Trophoblast cell (in vitro differentiated cells and primary cell): ENCODE measurements at regions not wholly inside any gene's neighbourhood (a gene's known extent, or its start where the extent isn't known, plus 50 kb on each side); places are given as distances from the start of the nearest gene placed in this dataset.

Experiments used
- DNase-seq, 2 donors: peaks; one replicate each; pipeline ENCODE4 v3.0.0-alpha.2; 2016
- H2AFZ ChIP-seq: 2 replicates; pipeline ENCODE4 v1.6.1; 2013; ENCODE audit warnings: low read length, moderate library complexity, mild to moderate bottlenecking; ENCODE audit not compliant: insufficient read depth, poor library complexity
- H2AK5ac ChIP-seq: 2 replicates; pipeline ENCODE4 v1.6.1; 2013; ENCODE audit warnings: mild to moderate bottlenecking, low read length
- H2BK120ac ChIP-seq: 2 replicates; pipeline ENCODE4 v1.6.1; 2013; ENCODE audit warnings: low read length, mild to moderate bottlenecking, moderate library complexity; ENCODE audit not compliant: insufficient read depth, poor library complexity
- H2BK12ac ChIP-seq: 2 replicates; pipeline ENCODE4 v1.6.1; 2013; ENCODE audit warnings: mild to moderate bottlenecking, low read length, moderate library complexity
- H2BK5ac ChIP-seq: 2 replicates; pipeline ENCODE4 v1.6.1; 2013; ENCODE audit warnings: low read length, low read depth, moderate library complexity, mild to moderate bottlenecking; ENCODE audit not compliant: poor library complexity
- H3K14ac ChIP-seq: 2 replicates; pipeline ENCODE4 v1.6.1; 2013; ENCODE audit warnings: mild to moderate bottlenecking, low read length
- H3K18ac ChIP-seq: 2 replicates; pipeline ENCODE4 v1.6.1; 2013; ENCODE audit warnings: mild to moderate bottlenecking, low read length
- H3K23ac ChIP-seq: 2 replicates; pipeline ENCODE4 v1.6.1; 2013; ENCODE audit warnings: low read length
- H3K27ac ChIP-seq: 2 replicates; pipeline ENCODE4 v1.5.1; 2013; ENCODE audit warnings: low read depth, mild to moderate bottlenecking, inconsistent platforms, low read length, moderate library complexity
- H3K27me3 ChIP-seq: 2 replicates; pipeline ENCODE4 v1.6.1; 2013; ENCODE audit warnings: inconsistent platforms, mild to moderate bottlenecking, low read length, moderate library complexity; ENCODE audit not compliant: insufficient read depth
- H3K36me3 ChIP-seq, 2 experiments: 1 replicate in 1 of 2; 2 replicates in 1 of 2; pipeline ENCODE4 v1.6.1; 2013; ENCODE audit warnings: low read length in 2 of 2, mild to moderate bottlenecking in 2 of 2, moderate library complexity in 1 of 2; ENCODE audit not compliant: insufficient read depth in 2 of 2, control insufficient read depth in 1 of 2
- H3K4ac ChIP-seq: 2 replicates; pipeline ENCODE4 v1.6.1; 2013; ENCODE audit warnings: low read depth, mild to moderate bottlenecking, low read length, moderate library complexity
- H3K4me1 ChIP-seq, 2 experiments: 1 replicate in 1 of 2; 2 replicates in 1 of 2; pipeline ENCODE4 v1.6.1; 2013; ENCODE audit warnings: low read length in 2 of 2, mild to moderate bottlenecking in 2 of 2, moderate library complexity in 1 of 2; ENCODE audit not compliant: insufficient read depth in 2 of 2, control insufficient read depth in 1 of 2
- H3K4me2 ChIP-seq: 2 replicates; pipeline ENCODE4 v1.6.1; 2013; ENCODE audit warnings: inconsistent platforms, mild to moderate bottlenecking, low read length, moderate library complexity
- H3K4me3 ChIP-seq: 2 replicates; pipeline ENCODE4 v1.5.1; 2013; ENCODE audit warnings: mild to moderate bottlenecking, low read depth, low read length, inconsistent platforms
- H3K79me1 ChIP-seq: one replicate; pipeline ENCODE4 v1.6.1; 2013; ENCODE audit warnings: low read length
- H3K79me2 ChIP-seq: 2 replicates; pipeline ENCODE4 v1.6.1; 2013; ENCODE audit warnings: low read length, mild to moderate bottlenecking; ENCODE audit not compliant: control insufficient read depth, insufficient read depth, poor library complexity
- H3K9ac ChIP-seq: 2 replicates; pipeline ENCODE4 v1.6.1; 2013; ENCODE audit warnings: mild to moderate bottlenecking, low read length
- H3K9me3 ChIP-seq: 2 replicates; pipeline ENCODE4 v1.6.1; 2013; ENCODE audit warnings: low read depth, mild to moderate bottlenecking, control low read depth, inconsistent platforms, low read length; ENCODE audit not compliant: insufficient read depth
- H4K12ac ChIP-seq: 2 replicates; pipeline ENCODE4 v1.6.1; 2013; ENCODE audit warnings: low read depth, mild to moderate bottlenecking, low read length, moderate library complexity
- H4K8ac ChIP-seq: 2 replicates; pipeline ENCODE4 v1.6.1; 2013; ENCODE audit warnings: low read depth, mild to moderate bottlenecking, low read length, moderate library complexity
- H4K91ac ChIP-seq: one replicate; pipeline ENCODE4 v1.6.1; 2013; ENCODE audit warnings: low read depth, mild to moderate bottlenecking, low read length, moderate library complexity
- WGBS: extraction: QIAGEN DNeasy Blood & Tissue Kit; methylation state at CpG from one replicate; pipeline ENCODE4 v1.1.7; 2013; ENCODE audit warnings: missing lambda C conversion rate; ENCODE audit not compliant: insufficient read length, insufficient coverage; ENCODE audit errors: extremely low coverage; 5-methylcytosine and 5-hydroxymethylcytosine counted together

GRCh38 chrX:35392232-35392631 is 405.9 kb upstream of the MAGEB16 start:
- Histone ChIP-seq H3K18ac (no peak overlapping the region), H2BK12ac (no peak overlapping the region), H4K91ac (no peak overlapping the region), H4K12ac (no peak overlapping the region), H3K4me2 (no peak overlapping the region), H2AFZ (no peak overlapping the region), H3K27me3 (no peaks in the 10 kb centered on the region), H3K79me2 (no peaks in the 10 kb centered on the region), H4K8ac (no peak overlapping the region), H3K4ac (no peak overlapping the region), H3K4me3 (no peak overlapping the region), H3K36me3 (no peaks in the 10 kb centered on the region), H3K23ac (no peak overlapping the region), H3K27ac (no peak overlapping the region), H3K4me1 (no peaks in the 10 kb centered on the region), H2AK5ac (no peak overlapping the region), H3K9me3 (no peaks in the 10 kb centered on the region), H3K9ac (no peak overlapping the region), H3K14ac (no peak overlapping the region), H3K79me1 (no peaks in the 10 kb centered on the region), H2BK120ac (no peak overlapping the region), H2BK5ac (no peak overlapping the region)
- WGBS: no CpG with 5 or more reads among the region's 2 CpGs
- DNase-seq: no peak

GRCh38 chrX:35406386-35406785 is 391.8 kb upstream of the MAGEB16 start:
- 100% methylated on average over 1 of the region's 2 CpGs for WGBS
- H3K79me1 ChIP-seq: no peaks in the 10 kb centered on the region
- H4K12ac ChIP-seq: no peak overlapping the region
- no peak overlapping the region for H3K4me2 ChIP-seq
- H4K8ac ChIP-seq: no peak overlapping the region
- no peak overlapping the region for H3K4ac ChIP-seq
- H3K4me3 ChIP-seq: no peak overlapping the region
- no peaks in the 10 kb centered on the region for H3K4me1 ChIP-seq
- no peak overlapping the region for H3K18ac ChIP-seq
- no peaks in the 10 kb centered on the region for H3K27me3 ChIP-seq
- no peak overlapping the region for H3K27ac ChIP-seq
- H3K79me2 ChIP-seq: no peaks in the 10 kb centered on the region
- H4K91ac ChIP-seq: no peak overlapping the region
- no peak overlapping the region for H3K9ac ChIP-seq
- no peak overlapping the region for H2AFZ ChIP-seq
- no peak overlapping the region for H2BK12ac ChIP-seq
- no peak overlapping the region for H3K14ac ChIP-seq
- no peak overlapping the region for H2BK120ac ChIP-seq
- H2AK5ac ChIP-seq: no peak overlapping the region
- no peaks in the 10 kb centered on the region for H3K36me3 ChIP-seq
- no peak overlapping the region for H2BK5ac ChIP-seq
- H3K9me3 ChIP-seq: no peaks in the 10 kb centered on the region
- peak; percentile 31 to 64 for DNase-seq
- H3K23ac ChIP-seq: no peak overlapping the region

- H3K27ac ChIP-seq: no peak overlapping the region
- no peaks in the 10 kb centered on the region for H3K36me3 ChIP-seq
- H4K8ac ChIP-seq: no peak overlapping the region
- no peak overlapping the region for H3K14ac ChIP-seq
- no peak overlapping the region for H2BK12ac ChIP-seq
- H3K23ac ChIP-seq: no peak overlapping the region
- no peak overlapping the region for H3K4me2 ChIP-seq
- H4K12ac ChIP-seq: no peak overlapping the region
- H3K9ac ChIP-seq: no peak overlapping the region
- no peaks in the 10 kb centered on the region for H3K4me1 ChIP-seq
- no peak overlapping the region for H3K4ac ChIP-seq
- no peak overlapping the region for H2AFZ ChIP-seq
- no peaks in the 10 kb centered on the region for H3K9me3 ChIP-seq
- H3K18ac ChIP-seq: no peak overlapping the region
- H3K27me3 ChIP-seq: no peaks in the 10 kb centered on the region
- no peak overlapping the region for H3K4me3 ChIP-seq
- no peaks in the 10 kb centered on the region for H3K79me2 ChIP-seq
- H2BK120ac ChIP-seq: no peak overlapping the region
- no peak overlapping the region for H2BK5ac ChIP-seq
- DNase-seq: no peak
- no peak overlapping the region for H4K91ac ChIP-seq
- no peaks in the 10 kb centered on the region for H3K79me1 ChIP-seq
- H2AK5ac ChIP-seq: no peak overlapping the region
These were observed 381.4 kb upstream of the MAGEB16 start for GRCh38 chrX:35416782-35417181.

- H3K79me1 ChIP-seq: peaks cover 2% of the 10 kb centered on the region
- no peak overlapping the region for H2AK5ac ChIP-seq
- H2BK120ac ChIP-seq: no peak overlapping the region
- DNase-seq: peak; percentile 3 to 78
- H3K4me3 ChIP-seq: no peak overlapping the region
- H3K4me2 ChIP-seq: no peak overlapping the region
- no peaks in the 10 kb centered on the region for H3K36me3 ChIP-seq
- H4K8ac ChIP-seq: no peak overlapping the region
- no peak overlapping the region for H3K14ac ChIP-seq
- H3K27ac ChIP-seq: no peak overlapping the region
- H3K9me3 ChIP-seq: no peaks in the 10 kb centered on the region
- H4K91ac ChIP-seq: no peak overlapping the region
- H4K12ac ChIP-seq: no peak overlapping the region
- no peak overlapping the region for H3K18ac ChIP-seq
- H3K79me2 ChIP-seq: no peaks in the 10 kb centered on the region
- no peak overlapping the region for H3K23ac ChIP-seq
- no CpG with 5 or more reads among the region's 2 CpGs for WGBS
- no peaks in the 10 kb centered on the region for H3K27me3 ChIP-seq
- H3K4me1 ChIP-seq: peaks cover 0 to 1% of the 10 kb centered on the region in 2 experiments
- H2BK5ac ChIP-seq: no peak overlapping the region
- no peak overlapping the region for H3K4ac ChIP-seq
- H3K9ac ChIP-seq: no peak overlapping the region
- H2AFZ ChIP-seq: no peak overlapping the region
- H2BK12ac ChIP-seq: no peak overlapping the region
These were observed 366.1 kb upstream of the MAGEB16 start for GRCh38 chrX:35432056-35432455.
